ENCODE measurements at regions not wholly inside any gene's neighbourhood (a gene's known extent, or its start where the extent isn't known, plus 50 kb on each side); places are given as distances from the start of the nearest gene placed in this dataset.
A peak's percentile ranks its signal among the peaks of the same experiment; 100 is the strongest.

- Histone ChIP-seq H3K27me3 (ENCODE audit: control insufficient read depth, insufficient read depth, low read length) (no peaks in the 10 kb centered on the region), H3K27ac (ENCODE audit: low read depth in 2 of 2, low read length in 2 of 2) (peak overlapping the region in 1 of 2 donors; percentile 65), H3K36me3 (ENCODE audit: control insufficient read depth in 2 of 3, insufficient read depth in 3 of 3, low read length in 3 of 3) (no peaks in the 10 kb centered on the region), H3K4me3 (ENCODE audit: low read length in 3 of 3) (peak overlapping the region; percentile 3 to 42 (median 31)), H3K9ac (ENCODE audit: low read length in 3 of 3) (no peak overlapping the region), H3K4me1 (ENCODE audit: control insufficient read depth in 2 of 3, insufficient read depth in 2 of 3, low read depth in 1 of 3, low read length in 3 of 3) (peaks cover 0 to 2% (median 0%) of the 10 kb centered on the region in 3 donors), H3K9me3 (ENCODE audit: control insufficient read depth in 2 of 3, insufficient read depth in 1 of 3, low read length in 3 of 3) (no peaks in the 10 kb centered on the region)
- intact Hi-C loops (cut with DNase I) = no loop called here
- FAIRE-seq (no peak), DNase-seq (peak in 1 of 5 donors; percentile 6)
- no peak for TF ChIP-seq CTCF (IDR thresholded peaks at IDR 0.05; ENCODE audit: borderline replicate concordance, extremely low read depth, insufficient read depth)
Observed at GRCh38 chr2:184463102-184463865, 135.0 kb upstream of the ZNF804A start.

- intact Hi-C loops (cut with DNase I) = no loop called here
- H3K9ac ChIP-seq (ENCODE audit: low read length in 3 of 3) = no peak overlapping the region
- FAIRE-seq = peak; percentile 78
Observed at GRCh38 chr2:184463866-184464248, 134.5 kb upstream of the ZNF804A start.

GRCh38 chr2:184468826-184469225 lies 129.5 kb upstream of the ZNF804A start:
- no peaks in the 10 kb centered on the region for H3K9me3 ChIP-seq (ENCODE audit: control insufficient read depth in 2 of 3, insufficient read depth in 1 of 3, low read length in 3 of 3)
- H3K36me3 ChIP-seq (ENCODE audit: control insufficient read depth in 2 of 3, insufficient read depth in 3 of 3, low read length in 3 of 3) = no peaks in the 10 kb centered on the region
- no peak for FAIRE-seq
- no peak for DNase-seq
- TF ChIP-seq CTCF (IDR thresholded peaks at IDR 0.05; ENCODE audit: borderline replicate concordance, extremely low read depth, insufficient read depth) = no peak
- H3K9ac ChIP-seq (ENCODE audit: low read length in 3 of 3) = no peak overlapping the region
- peaks cover 0 to 2% (median 0%) of the 10 kb centered on the region in 3 donors for H3K4me1 ChIP-seq (ENCODE audit: control insufficient read depth in 2 of 3, insufficient read depth in 2 of 3, low read depth in 1 of 3, low read length in 3 of 3)
- intact Hi-C loops (cut with DNase I) = no loop called here
- no peak overlapping the region for H3K4me3 ChIP-seq (ENCODE audit: low read length in 3 of 3)
- no peaks in the 10 kb centered on the region for H3K27me3 ChIP-seq (ENCODE audit: control insufficient read depth, insufficient read depth, low read length)
- no peak overlapping the region for H3K27ac ChIP-seq (ENCODE audit: low read depth in 2 of 2, low read length in 2 of 2)

More at GRCh38 chr2:184463866-184464248, 134.5 kb upstream of the ZNF804A start:
- no peaks in the 10 kb centered on the region for H3K27me3 ChIP-seq (ENCODE audit: control insufficient read depth, insufficient read depth, low read length)
- peaks cover 0 to 2% (median 0%) of the 10 kb centered on the region in 3 donors for H3K4me1 ChIP-seq (ENCODE audit: control insufficient read depth in 2 of 3, insufficient read depth in 2 of 3, low read depth in 1 of 3, low read length in 3 of 3)
- no peaks in the 10 kb centered on the region for H3K36me3 ChIP-seq (ENCODE audit: control insufficient read depth in 2 of 3, insufficient read depth in 3 of 3, low read length in 3 of 3)
- no peak overlapping the region for H3K27ac ChIP-seq (ENCODE audit: low read depth in 2 of 2, low read length in 2 of 2)
- no peak for DNase-seq
- peak overlapping the region in 1 of 3 donors; percentile 42 for H3K4me3 ChIP-seq (ENCODE audit: low read length in 3 of 3)
- TF ChIP-seq CTCF (IDR thresholded peaks at IDR 0.05; ENCODE audit: borderline replicate concordance, extremely low read depth, insufficient read depth) = no peak
- H3K9me3 ChIP-seq (ENCODE audit: control insufficient read depth in 2 of 3, insufficient read depth in 1 of 3, low read length in 3 of 3) = no peaks in the 10 kb centered on the region
